SU-DHL-6 (cell line): ENCODE measurements at regions not wholly inside any gene's neighbourhood (a gene's known extent, or its start where the extent isn't known, plus 50 kb on each side); places are given as distances from the start of the nearest gene placed in this dataset.

Source experiments
- H2AFZ ChIP-seq: fragments of 200-600 bp; sonication (generic); 2 replicates; pipeline ENCODE4 v1.6.1; 2014; ENCODE audit warnings: low read depth, mild to moderate bottlenecking, moderate library complexity, mixed read lengths, antibody characterized with exemption, low read length; ENCODE audit not compliant: severe bottlenecking
- H3F3A ChIP-seq: fragments of 200-600 bp; shearing (Covaris generic); 2 replicates; pipeline ENCODE4 v1.6.0; 2016; ENCODE audit warnings: antibody characterized with exemption, mild to moderate bottlenecking; ENCODE audit not compliant: insufficient read depth
- H3K27ac ChIP-seq: fragments of 200-600 bp; sonication (generic); 2 replicates; pipeline ENCODE4 v1.5.1; 2016; ENCODE audit warnings: low read depth, mild to moderate bottlenecking, low read length, moderate library complexity, mixed read lengths
- H3K27me3 ChIP-seq: fragments of 200-600 bp; sonication (generic), shearing (Covaris generic); 2 replicates; pipeline ENCODE4 v1.6.0; 2014; ENCODE audit warnings: mild to moderate bottlenecking, low read length
- H3K36me3 ChIP-seq: fragments of 200-600 bp; sonication (generic); 2 replicates; pipeline ENCODE4 v1.6.1; 2014; ENCODE audit warnings: mild to moderate bottlenecking, low read length, mixed read lengths
- H3K4me2 ChIP-seq: fragments of 300-600, 200-600 bp; shearing (Covaris generic), sonication (generic); 2 replicates; pipeline ENCODE4 v1.6.0; 2014; ENCODE audit warnings: low read length, low read depth, mild to moderate bottlenecking; ENCODE audit not compliant: poor library complexity, severe bottlenecking
- H3K4me3 ChIP-seq: fragments of 200-600 bp; sonication (generic); 2 replicates; pipeline ENCODE4 v1.5.1; 2014; ENCODE audit warnings: antibody characterized with exemption, low read length, mild to moderate bottlenecking, mixed read lengths; ENCODE audit not compliant: insufficient read depth, poor library complexity, severe bottlenecking
- H3K79me2 ChIP-seq: fragments of 200-600 bp; sonication (generic); 2 replicates; pipeline ENCODE4 v1.6.1; 2014; ENCODE audit warnings: mild to moderate bottlenecking, low read length, moderate library complexity; ENCODE audit not compliant: insufficient read depth
- H3K9ac ChIP-seq: fragments of 200-600 bp; sonication (generic); 2 replicates; pipeline ENCODE4 v1.7.0; 2014; ENCODE audit warnings: mild to moderate bottlenecking, low read length
- H3K9me2 ChIP-seq: fragments of 200-600 bp; sonication (generic); replicated peaks from 2 replicates; pipeline ENCODE4 v1.6.1; 2014; ENCODE audit warnings: low read length; ENCODE audit not compliant: insufficient read depth
- H3K9me3 ChIP-seq: fragments of 200-600 bp; sonication (generic); 2 replicates; pipeline ENCODE4 v1.6.1; 2014; ENCODE audit warnings: low read length, mixed read lengths; ENCODE audit not compliant: insufficient read depth
- H4K20me1 ChIP-seq: fragments of 200-600 bp; sonication (generic); 2 replicates; pipeline ENCODE4 v1.6.1; 2014; ENCODE audit warnings: low read depth, mild to moderate bottlenecking, antibody characterized with exemption, low read length, moderate library complexity, mixed read lengths
- CTCF ChIP-seq: fragments of 200-600 bp; sonication (generic); IDR thresholded peaks from one replicate; pipeline ENCODE4 v1.5.1; 2017; ENCODE audit warnings: antibody characterized with exemption, mild to moderate bottlenecking, low read length, moderate library complexity; ENCODE audit not compliant: insufficient read depth, poor library complexity, severe bottlenecking
- EZH2phosphoT487 ChIP-seq: fragments of 200-600 bp; sonication (generic), shearing (Covaris generic); conservative IDR thresholded peaks from 2 replicates; pipeline ENCODE4 v1.6.1; 2018; ENCODE audit warnings: mild to moderate bottlenecking, antibody characterized with exemption, low read length, moderate library complexity, mixed read lengths

GRCh38 chr11:115653926-115654325 is 149.7 kb upstream of the CADM1 start:
- no peaks in the 10 kb centered on the region for H3K9me2 ChIP-seq
- no peak for TF ChIP-seq EZH2phosphoT487
- no peak for TF ChIP-seq CTCF
- H3K9ac ChIP-seq: no peak overlapping the region
- H4K20me1 ChIP-seq: no peaks in the 10 kb centered on the region
- H3K27me3 ChIP-seq: no peaks in the 10 kb centered on the region
- no peaks in the 10 kb centered on the region for H3K36me3 ChIP-seq
- no peak overlapping the region for H3K4me2 ChIP-seq
- H3K4me3 ChIP-seq: no peak overlapping the region
- no peaks in the 10 kb centered on the region for H3K79me2 ChIP-seq
- no peak overlapping the region for H2AFZ ChIP-seq
- no peaks in the 10 kb centered on the region for H3F3A ChIP-seq
- H3K9me3 ChIP-seq: no peaks in the 10 kb centered on the region
- H3K27ac ChIP-seq: no peak overlapping the region

- no peaks in the 10 kb centered on the region for H3F3A ChIP-seq
- H3K9ac ChIP-seq: no peak overlapping the region
- H3K9me2 ChIP-seq: no peaks in the 10 kb centered on the region
- H3K79me2 ChIP-seq: no peaks in the 10 kb centered on the region
- no peaks in the 10 kb centered on the region for H3K36me3 ChIP-seq
- H2AFZ ChIP-seq: no peak overlapping the region
- no peaks in the 10 kb centered on the region for H3K9me3 ChIP-seq
- H3K4me2 ChIP-seq: no peak overlapping the region
- H3K4me3 ChIP-seq: no peak overlapping the region
- H3K27me3 ChIP-seq: no peaks in the 10 kb centered on the region
- H4K20me1 ChIP-seq: no peaks in the 10 kb centered on the region
- no peak overlapping the region for H3K27ac ChIP-seq
- TF ChIP-seq CTCF (no peak), EZH2phosphoT487 (no peak)
Measured at GRCh38 chr11:115653076-115653475, 148.9 kb upstream of the CADM1 start.

GRCh38 chr11:115652496-115652895 is 148.3 kb upstream of the CADM1 start:
- H3K27me3 ChIP-seq: no peaks in the 10 kb centered on the region
- H3K9me2 ChIP-seq: no peaks in the 10 kb centered on the region
- H3K9ac ChIP-seq: no peak overlapping the region
- no peak overlapping the region for H2AFZ ChIP-seq
- H3K4me3 ChIP-seq: no peak overlapping the region
- no peaks in the 10 kb centered on the region for H3F3A ChIP-seq
- TF ChIP-seq CTCF (no peak), EZH2phosphoT487 (no peak)
- no peaks in the 10 kb centered on the region for H3K36me3 ChIP-seq
- no peaks in the 10 kb centered on the region for H3K9me3 ChIP-seq
- H4K20me1 ChIP-seq: no peaks in the 10 kb centered on the region
- no peak overlapping the region for H3K4me2 ChIP-seq
- no peak overlapping the region for H3K27ac ChIP-seq
- H3K79me2 ChIP-seq: no peaks in the 10 kb centered on the region

GRCh38 chr11:115652094-115652493 is 147.9 kb upstream of the CADM1 start:
- H3K36me3 ChIP-seq: no peaks in the 10 kb centered on the region
- H3K9ac ChIP-seq: no peak overlapping the region
- no peaks in the 10 kb centered on the region for H3K9me3 ChIP-seq
- no peak overlapping the region for H3K4me2 ChIP-seq
- H3F3A ChIP-seq: no peaks in the 10 kb centered on the region
- no peaks in the 10 kb centered on the region for H3K9me2 ChIP-seq
- no peak overlapping the region for H3K4me3 ChIP-seq
- no peaks in the 10 kb centered on the region for H3K79me2 ChIP-seq
- no peaks in the 10 kb centered on the region for H4K20me1 ChIP-seq
- no peak overlapping the region for H3K27ac ChIP-seq
- no peak overlapping the region for H2AFZ ChIP-seq
- TF ChIP-seq EZH2phosphoT487: no peak
- TF ChIP-seq CTCF: no peak
- H3K27me3 ChIP-seq: no peaks in the 10 kb centered on the region
